ENCODE measurements at regions not wholly inside any gene's neighbourhood (a gene's known extent, or its start where the extent isn't known, plus 50 kb on each side); places are given as distances from the start of the nearest gene placed in this dataset.

DNA sequence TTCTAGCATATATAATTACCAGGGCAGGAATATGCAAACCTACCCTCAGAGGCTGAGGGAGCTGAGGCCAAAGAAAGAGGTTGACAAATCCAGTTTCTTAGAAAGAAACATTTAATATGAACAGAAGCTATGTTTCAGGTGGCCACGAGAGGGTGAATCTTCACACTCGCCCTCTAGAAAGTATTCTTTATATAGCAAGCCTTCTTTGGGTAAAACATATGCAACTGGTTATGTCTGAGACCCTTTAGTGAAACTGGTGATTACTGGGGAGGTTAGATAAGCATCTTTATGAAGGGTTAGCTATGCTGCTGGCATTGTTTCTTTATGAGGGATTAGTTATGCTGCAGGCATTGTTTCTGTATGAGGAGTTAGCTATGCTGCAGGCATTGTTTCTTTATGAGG, 50.7 kb upstream of the GOLGA6L2 start:
- TF ChIP-seq, protein P1, sequence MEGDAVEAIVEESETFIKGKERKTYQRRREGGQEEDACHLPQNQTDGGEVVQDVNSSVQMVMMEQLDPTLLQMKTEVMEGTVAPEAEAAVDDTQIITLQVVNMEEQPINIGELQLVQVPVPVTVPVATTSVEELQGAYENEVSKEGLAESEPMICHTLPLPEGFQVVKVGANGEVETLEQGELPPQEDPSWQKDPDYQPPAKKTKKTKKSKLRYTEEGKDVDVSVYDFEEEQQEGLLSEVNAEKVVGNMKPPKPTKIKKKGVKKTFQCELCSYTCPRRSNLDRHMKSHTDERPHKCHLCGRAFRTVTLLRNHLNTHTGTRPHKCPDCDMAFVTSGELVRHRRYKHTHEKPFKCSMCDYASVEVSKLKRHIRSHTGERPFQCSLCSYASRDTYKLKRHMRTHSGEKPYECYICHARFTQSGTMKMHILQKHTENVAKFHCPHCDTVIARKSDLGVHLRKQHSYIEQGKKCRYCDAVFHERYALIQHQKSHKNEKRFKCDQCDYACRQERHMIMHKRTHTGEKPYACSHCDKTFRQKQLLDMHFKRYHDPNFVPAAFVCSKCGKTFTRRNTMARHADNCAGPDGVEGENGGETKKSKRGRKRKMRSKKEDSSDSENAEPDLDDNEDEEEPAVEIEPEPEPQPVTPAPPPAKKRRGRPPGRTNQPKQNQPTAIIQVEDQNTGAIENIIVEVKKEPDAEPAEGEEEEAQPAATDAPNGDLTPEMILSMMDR (conservative IDR thresholded peaks at IDR 0.05): peak; percentile 63
- TF ChIP-seq EZH2 (IDR thresholded peaks at IDR 0.05; ENCODE audit: low read depth): no peak
